PC-3 (cell line): ENCODE measurements at regions not wholly inside any gene's neighbourhood (a gene's known extent, or its start where the extent isn't known, plus 50 kb on each side); places are given as distances from the start of the nearest gene placed in this dataset.

Experiments
- ATAC-seq: fragments of 200-7000 bp; cut with Tn5 transposase; 2 replicates; pipeline ENCODE4 v1.9.1; 2020; ENCODE audit warnings: mild to moderate bottlenecking, moderate library complexity
- BruUV-seq: library from RNA; stranded (reverse); fragments of 400-500 nt; replicated peaks from 2 replicates; lab custom pipeline; 2021; lab: Mats Ljungman, UMichigan
- CTCF ChIA-PET: fragments of 300-600 bp; sonication (Branson Sonifier 250); formaldehyde crosslinking; loops from one replicate; lab custom pipeline; 2022; ENCODE audit warnings: antibody characterized with exemption; lab: Charles Lee
- POLR2A ChIA-PET: fragments of 300-600 bp; sonication (Branson Sonifier 250); formaldehyde crosslinking; loops from one replicate; lab custom pipeline; 2022; ENCODE audit warnings: antibody characterized with exemption; ENCODE audit not compliant: unreplicated experiment; lab: Charles Lee
- DNase-seq: peaks from one replicate; pipeline ENCODE4 v3.0.0-alpha.2; 2015
- H2AFZ ChIP-seq: fragments of 300-600 bp; sonication (generic); 2 replicates; pipeline ENCODE4 v1.6.0; 2016; ENCODE audit warnings: antibody characterized with exemption, low read length
- H3F3A ChIP-seq: fragments of 300-600 bp; sonication (generic); one replicate; pipeline ENCODE4 v1.6.0; 2017; ENCODE audit warnings: antibody characterized with exemption, low read length, control low read depth, mild to moderate bottlenecking; ENCODE audit not compliant: unreplicated experiment
- H3K27ac ChIP-seq: fragments of 300-600 bp; sonication (generic); 2 replicates; pipeline ENCODE4 v1.5.1; 2016; ENCODE audit warnings: mild to moderate bottlenecking, low read length
- H3K27me3 ChIP-seq: fragments of 300-600 bp; sonication (generic); 2 replicates; pipeline ENCODE4 v1.6.1; 2016; ENCODE audit warnings: low read length, mixed read lengths
- H3K36me3 ChIP-seq: fragments of 300-600 bp; sonication (generic); 2 replicates; pipeline ENCODE4 v1.6.1; 2016; ENCODE audit warnings: low read depth, mixed run types, low read length, mixed read lengths
- H3K4me1 ChIP-seq: fragments of 300-600 bp; sonication (generic); 2 replicates; pipeline ENCODE4 v1.5.1; 2016; ENCODE audit warnings: low read length; ENCODE audit not compliant: insufficient read depth
- H3K4me2 ChIP-seq: fragments of 300-600 bp; sonication (generic); 2 replicates; pipeline ENCODE4 v1.6.0; 2016; ENCODE audit warnings: low read length
- H3K4me3 ChIP-seq: fragments of 300-600 bp; sonication (generic); 2 replicates; pipeline ENCODE4 v1.5.1; 2016; ENCODE audit warnings: mild to moderate bottlenecking, low read length, mixed read lengths
- H3K79me2 ChIP-seq: fragments of 300-600 bp; sonication (generic); 2 replicates; pipeline ENCODE4 v1.6.1; 2017; ENCODE audit warnings: low read length, mixed read lengths
- H3K9ac ChIP-seq: fragments of 300-600 bp; sonication (generic); 2 replicates; pipeline ENCODE4 v1.6.0; 2016; ENCODE audit warnings: mild to moderate bottlenecking, low read length
- H3K9me2 ChIP-seq: fragments of 300-600 bp; sonication (generic); replicated peaks from 2 replicates; pipeline ENCODE4 v1.6.1; 2016; ENCODE audit warnings: mixed run types, low read length, mixed read lengths
- H3K9me3 ChIP-seq: fragments of 300-600 bp; sonication (generic); 2 replicates; pipeline ENCODE4 v1.6.1; 2016; ENCODE audit warnings: low read length, mixed read lengths
- H4K20me1 ChIP-seq: fragments of 300-600 bp; sonication (generic); 2 replicates; pipeline ENCODE4 v1.6.1; 2016; ENCODE audit warnings: low read length, mixed read lengths
- EZH2 ChIP-seq: fragments of 300-600 bp; sonication (generic); IDR thresholded peaks from one replicate; pipeline ENCODE4 v1.6.1; 2017; ENCODE audit warnings: antibody characterized with exemption, mild to moderate bottlenecking, low read length; ENCODE audit not compliant: unreplicated experiment
- EZH2phosphoT487 ChIP-seq: fragments of 300-600 bp; sonication (generic); IDR thresholded peaks from 2 replicates; pipeline ENCODE4 v1.6.1; 2018; ENCODE audit warnings: mild to moderate bottlenecking, antibody characterized with exemption, low read length, borderline replicate concordance
- intact Hi-C: fragments of 100-400 bp; cut with micrococcal nuclease; formaldehyde crosslinking; loops from 2 replicates; pipeline ENCODE4 v1.9.0; 2023
- TF ChIP-seq, protein P1 (sequence below): fragments of 300-600 bp; sonication (generic); conservative IDR thresholded peaks from 2 replicates; pipeline ENCODE4 v1.5.1; 2017; ENCODE audit warnings: antibody characterized with exemption, low read depth, mild to moderate bottlenecking, low read length

- Histone ChIP-seq H2AFZ (no peak overlapping the region), H3K9me3 (0 out of 2 replicates have a peak, but pooled peaks cover 8% of the 10 kb centered on the region), H4K20me1 (no peaks in the 10 kb centered on the region), H3K27ac (no peak overlapping the region), H3K4me2 (no peak overlapping the region), H3K27me3 (no peaks in the 10 kb centered on the region), H3F3A (no peaks in the 10 kb centered on the region), H3K4me3 (no peak overlapping the region), H3K9ac (no peak overlapping the region), H3K79me2 (no peaks in the 10 kb centered on the region), H3K4me1 (0 out of 2 replicates have a peak, but pooled peaks cover 3% of the 10 kb centered on the region), H3K9me2 (no peaks in the 10 kb centered on the region), H3K36me3 (no peaks in the 10 kb centered on the region)
- ChIA-PET POLR2A (no interaction called here), CTCF (no interaction called here)
- intact Hi-C loops, result no loop called here
- no TSS peak for BruUV-seq
- DNase-seq, result no peak
- ATAC-seq, result no peak
- no peak for TF ChIP-seq EZH2
- TF ChIP-seq, protein P1, sequence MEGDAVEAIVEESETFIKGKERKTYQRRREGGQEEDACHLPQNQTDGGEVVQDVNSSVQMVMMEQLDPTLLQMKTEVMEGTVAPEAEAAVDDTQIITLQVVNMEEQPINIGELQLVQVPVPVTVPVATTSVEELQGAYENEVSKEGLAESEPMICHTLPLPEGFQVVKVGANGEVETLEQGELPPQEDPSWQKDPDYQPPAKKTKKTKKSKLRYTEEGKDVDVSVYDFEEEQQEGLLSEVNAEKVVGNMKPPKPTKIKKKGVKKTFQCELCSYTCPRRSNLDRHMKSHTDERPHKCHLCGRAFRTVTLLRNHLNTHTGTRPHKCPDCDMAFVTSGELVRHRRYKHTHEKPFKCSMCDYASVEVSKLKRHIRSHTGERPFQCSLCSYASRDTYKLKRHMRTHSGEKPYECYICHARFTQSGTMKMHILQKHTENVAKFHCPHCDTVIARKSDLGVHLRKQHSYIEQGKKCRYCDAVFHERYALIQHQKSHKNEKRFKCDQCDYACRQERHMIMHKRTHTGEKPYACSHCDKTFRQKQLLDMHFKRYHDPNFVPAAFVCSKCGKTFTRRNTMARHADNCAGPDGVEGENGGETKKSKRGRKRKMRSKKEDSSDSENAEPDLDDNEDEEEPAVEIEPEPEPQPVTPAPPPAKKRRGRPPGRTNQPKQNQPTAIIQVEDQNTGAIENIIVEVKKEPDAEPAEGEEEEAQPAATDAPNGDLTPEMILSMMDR, result no peak
- no peak for TF ChIP-seq EZH2phosphoT487
Observed at GRCh38 chr21:27101523-27101922, 134.6 kb upstream of the ADAMTS5 start.

DNA sequence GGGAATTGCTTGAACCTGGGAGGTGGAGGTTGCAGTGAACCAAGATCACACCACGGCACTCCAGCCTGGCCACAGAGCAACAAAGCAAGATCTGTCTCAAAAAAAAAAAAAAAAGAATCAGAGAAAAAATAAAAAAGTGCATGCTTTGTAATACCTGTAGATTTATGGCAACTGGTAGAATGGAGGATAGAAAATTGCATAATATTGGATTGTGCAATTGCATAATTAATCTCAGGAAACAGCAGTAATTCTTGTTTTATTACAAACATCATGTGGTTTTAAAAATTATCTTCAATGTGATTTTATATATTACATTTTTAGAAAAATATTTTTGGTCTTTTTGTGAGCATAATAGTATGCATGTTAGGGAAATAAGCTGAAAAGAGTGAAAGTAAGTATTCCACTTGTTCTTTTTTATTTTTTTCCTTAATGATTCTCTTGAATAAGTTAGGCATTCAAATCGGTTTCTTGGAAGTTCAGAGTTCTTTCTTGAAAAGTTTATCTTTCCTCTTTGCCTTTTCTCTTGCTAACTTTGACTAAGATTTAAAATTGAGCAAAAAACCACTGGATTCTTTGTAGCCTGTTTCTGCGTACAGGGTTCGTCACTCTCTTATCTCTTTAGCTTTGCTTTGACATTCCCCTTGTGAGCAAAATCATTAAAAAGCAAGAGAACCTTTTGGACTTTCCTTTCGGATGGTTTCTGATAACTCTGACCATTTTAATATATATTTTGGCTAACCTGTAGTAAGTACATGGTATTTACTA is 127.5 kb upstream of the ADAMTS5 start:
- Histone ChIP-seq H3K4me3 (no peak overlapping the region), H3K79me2 (no peaks in the 10 kb centered on the region), H3K9me3 (peaks cover under 1% of the 10 kb centered on the region; the same call in 1 of the 2 replicates), H3K9me2 (no peaks in the 10 kb centered on the region), H3K4me2 (no peak overlapping the region), H4K20me1 (no peaks in the 10 kb centered on the region), H3K27ac (no peak overlapping the region), H3K27me3 (no peaks in the 10 kb centered on the region), H3F3A (no peaks in the 10 kb centered on the region), H3K4me1 (no peaks in the 10 kb centered on the region), H3K36me3 (no peaks in the 10 kb centered on the region), H2AFZ (no peak overlapping the region), H3K9ac (no peak overlapping the region)
- intact Hi-C loops, result no loop called here
- CTCF ChIA-PET, result no interaction called here
- ATAC-seq (no peak), DNase-seq (no peak)
- no TSS peak for BruUV-seq
- TF ChIP-seq EZH2phosphoT487, result no peak
- POLR2A ChIA-PET, result no interaction called here

- H3K27ac ChIP-seq, result no peak overlapping the region
- no TSS peak for BruUV-seq
- no peak overlapping the region for H3K4me2 ChIP-seq
- POLR2A ChIA-PET, result no interaction called here
- no peak overlapping the region for H2AFZ ChIP-seq
- CTCF ChIA-PET, result no interaction called here
- H3F3A ChIP-seq, result no peaks in the 10 kb centered on the region
- no peaks in the 10 kb centered on the region for H3K79me2 ChIP-seq
- no peak overlapping the region for H3K4me3 ChIP-seq
- intact Hi-C loops, result no loop called here
- no peaks in the 10 kb centered on the region for H3K4me1 ChIP-seq
- DNase-seq (no peak), ATAC-seq (no peak)
- no peaks in the 10 kb centered on the region for H3K9me2 ChIP-seq
- no peaks in the 10 kb centered on the region for H4K20me1 ChIP-seq
- no peaks in the 10 kb centered on the region for H3K27me3 ChIP-seq
- H3K36me3 ChIP-seq, result no peaks in the 10 kb centered on the region
- no peaks in the 10 kb centered on the region for H3K9me3 ChIP-seq
- TF ChIP-seq EZH2, result no peak
- no peak for TF ChIP-seq EZH2phosphoT487
- TF ChIP-seq, protein P1, result no peak
- H3K9ac ChIP-seq, result no peak overlapping the region
Observed at GRCh38 chr21:27086630-27087029, 119.7 kb upstream of the ADAMTS5 start.
